HG03159 (cell line): ENCODE measurements at regions not wholly inside any gene's neighbourhood (a gene's known extent, or its start where the extent isn't known, plus 50 kb on each side); places are given as distances from the start of the nearest gene placed in this dataset.

Experiments
- ATAC-seq: cut with Tn5 transposase; IDR thresholded peaks from one replicate; pipeline ENCODE4 v1.9.1; 2021; ENCODE audit warnings: mild to moderate bottlenecking, moderate library complexity; ENCODE audit not compliant: unreplicated experiment

DNA sequence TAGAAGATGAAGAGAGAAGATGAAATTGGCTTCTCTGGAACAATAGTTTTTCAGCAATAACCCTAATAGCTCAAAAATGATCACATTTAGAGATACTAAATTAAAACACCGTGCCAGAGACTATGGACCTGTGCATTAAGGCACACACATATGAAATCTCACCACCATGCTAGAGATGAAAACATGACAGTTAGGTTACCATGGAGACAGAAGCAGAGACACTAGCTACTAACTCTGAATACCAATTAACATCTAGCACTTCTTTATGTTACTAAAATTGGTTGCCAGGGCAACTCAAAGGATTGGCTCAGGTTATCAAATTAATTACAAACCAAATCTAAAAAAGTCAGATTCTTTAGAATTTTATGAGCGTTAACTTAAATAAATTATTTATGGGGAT lies 337.7 kb downstream of the PLK2 start:
- ATAC-seq = no peak

GRCh38 chr5:58121391-58121790 lies 338.5 kb downstream of the PLK2 start:
- no peak for ATAC-seq

- ATAC-seq = no peak
Observed at GRCh38 chr5:58117542-58117941, 342.3 kb downstream of the PLK2 start.

DNA sequence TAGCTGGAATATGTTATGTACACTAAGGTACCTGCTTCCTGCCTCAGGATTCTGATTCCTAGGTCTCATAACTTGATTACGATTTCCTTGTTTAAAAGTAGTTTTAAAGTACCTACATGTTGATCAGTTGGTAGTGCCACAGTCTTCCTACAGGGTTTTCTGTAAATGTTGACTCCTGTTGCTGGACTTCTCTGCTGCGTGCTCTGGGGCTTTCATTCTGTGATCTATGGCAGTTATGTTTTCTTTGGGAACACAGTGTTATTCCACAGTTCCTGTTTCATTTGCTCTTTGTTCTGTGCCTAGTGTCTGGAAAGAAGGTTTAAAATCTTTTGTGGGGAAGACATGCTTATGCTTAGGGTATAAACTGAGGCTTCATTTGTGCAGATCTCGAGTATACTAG lies 343.5 kb downstream of the PLK2 start:
- no peak for ATAC-seq

DNA sequence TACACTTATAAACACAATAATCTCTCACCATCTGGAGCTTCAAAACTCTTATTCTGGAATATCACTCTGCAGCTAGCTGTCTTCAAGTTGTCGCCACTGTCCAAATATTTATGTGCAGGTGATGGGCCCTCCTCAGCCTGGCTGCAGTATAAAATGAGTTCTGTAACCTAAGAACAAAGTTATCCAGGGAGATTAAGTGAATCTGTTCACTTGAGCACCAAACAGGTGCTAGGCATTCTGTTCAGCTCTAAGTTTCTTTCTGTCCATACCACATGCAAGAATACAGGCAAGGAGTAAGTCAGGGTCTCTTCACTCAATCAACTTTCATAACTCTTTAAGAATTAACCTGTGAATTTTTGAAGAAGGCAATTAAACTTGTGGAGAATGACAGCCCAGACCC lies 344.1 kb downstream of the PLK2 start:
- no peak for ATAC-seq

GRCh38 chr5:58114324-58114723 lies 345.6 kb downstream of the PLK2 start:
- no peak for ATAC-seq

DNA sequence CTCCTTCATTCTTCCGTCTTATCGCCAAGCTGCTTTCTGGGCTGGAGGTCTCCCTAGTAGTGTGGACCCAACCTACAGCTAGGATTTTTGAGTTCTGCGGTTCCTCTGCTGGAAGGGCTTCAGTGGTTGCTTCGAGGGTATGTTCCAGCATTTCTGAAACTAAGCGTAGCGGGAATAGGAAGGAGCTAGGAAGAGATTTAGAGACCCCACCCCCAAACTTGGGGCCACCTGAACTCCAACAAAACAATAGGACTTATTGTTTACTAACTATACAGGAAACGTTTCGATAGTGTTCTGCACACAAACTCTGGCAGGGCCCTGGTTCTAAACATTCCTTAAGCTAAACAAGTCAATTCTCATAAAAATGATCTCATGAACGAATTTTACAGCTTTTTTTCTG lies 346.7 kb downstream of the PLK2 start:
- ATAC-seq = no peak

- ATAC-seq = no peak
Observed at GRCh38 chr5:58108511-58108910, 351.4 kb downstream of the PLK2 start.

DNA sequence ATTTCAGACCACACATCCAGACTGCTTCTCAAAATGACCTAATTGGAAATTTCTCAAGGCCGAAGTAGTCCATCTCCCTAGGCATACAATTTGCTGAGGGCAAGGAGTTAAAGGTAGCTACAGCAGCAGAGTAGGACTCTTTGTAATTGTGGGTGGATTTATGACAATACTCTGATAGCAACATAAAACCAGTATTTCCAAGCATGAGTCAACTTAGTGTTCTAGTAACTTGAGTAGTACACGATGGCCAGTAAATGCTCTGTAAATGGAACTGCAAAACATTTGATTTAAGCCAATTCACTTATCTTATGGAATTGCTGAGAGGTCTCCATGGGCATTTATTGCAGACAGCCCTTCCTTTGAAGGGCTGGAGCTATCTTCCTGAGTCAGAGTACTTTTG lies 352.2 kb downstream of the PLK2 start:
- no peak for ATAC-seq

- no peak for ATAC-seq
Observed at GRCh38 chr5:58106754-58107410, 353.0 kb downstream of the PLK2 start.

DNA sequence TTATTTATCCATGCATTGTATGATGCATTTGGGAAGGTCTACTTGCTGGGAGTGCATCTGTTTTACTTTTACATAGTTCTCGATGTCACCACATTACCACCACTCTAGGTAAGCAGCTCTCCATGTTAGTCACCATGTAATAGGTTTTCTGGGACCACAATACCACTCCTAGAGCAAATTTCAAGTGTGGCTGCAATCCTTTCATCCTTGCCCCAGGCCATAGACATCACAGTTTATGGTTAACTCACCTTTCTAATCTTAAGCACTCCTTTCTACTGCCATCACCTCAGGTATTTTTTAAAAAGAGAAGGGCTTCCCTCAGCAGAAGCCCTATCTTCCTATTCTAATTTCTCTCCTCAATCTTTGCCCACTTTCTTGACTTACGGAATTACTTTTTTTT lies 354.1 kb downstream of the PLK2 start:
- no peak for ATAC-seq

DNA sequence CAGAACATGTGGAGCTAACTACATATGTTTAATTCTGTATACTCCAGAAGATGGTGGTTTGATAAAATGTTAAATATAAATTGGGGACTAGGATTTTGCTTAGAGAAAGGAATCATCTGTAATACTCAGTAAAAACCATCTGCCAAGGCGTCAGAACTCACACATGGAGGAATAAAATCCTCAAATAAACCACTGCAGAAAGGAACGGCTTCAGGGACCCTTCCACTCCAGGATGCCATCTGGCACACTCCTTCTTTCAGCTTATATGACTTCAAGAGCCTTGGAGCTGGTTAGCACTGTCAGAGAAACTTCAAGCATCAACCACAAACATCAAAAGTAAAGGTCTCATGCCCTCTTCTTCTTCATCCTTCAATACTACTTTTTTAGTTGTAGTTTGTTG lies 360.6 kb downstream of the PLK2 start:
- no peak for ATAC-seq

DNA sequence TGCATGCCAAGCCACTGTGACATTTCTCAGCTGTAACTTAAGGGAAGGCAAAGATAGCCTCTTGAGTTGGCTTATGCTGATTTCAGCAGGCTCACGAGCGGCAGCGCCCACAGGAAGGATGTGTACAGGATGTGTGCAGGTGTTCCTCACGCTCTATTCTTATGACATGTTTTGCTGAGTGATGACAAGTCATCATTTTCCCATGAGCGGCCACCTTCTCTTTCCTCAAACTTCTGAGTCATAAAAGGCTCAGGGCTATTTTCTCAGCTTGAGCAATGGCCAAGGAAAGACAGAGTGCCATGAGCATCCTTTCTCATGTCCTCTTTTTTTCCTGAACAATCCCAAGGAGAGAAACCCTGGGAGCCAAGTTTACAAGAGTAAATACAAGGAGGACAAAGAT lies 365.9 kb downstream of the PLK2 start:
- ATAC-seq = no peak

DNA sequence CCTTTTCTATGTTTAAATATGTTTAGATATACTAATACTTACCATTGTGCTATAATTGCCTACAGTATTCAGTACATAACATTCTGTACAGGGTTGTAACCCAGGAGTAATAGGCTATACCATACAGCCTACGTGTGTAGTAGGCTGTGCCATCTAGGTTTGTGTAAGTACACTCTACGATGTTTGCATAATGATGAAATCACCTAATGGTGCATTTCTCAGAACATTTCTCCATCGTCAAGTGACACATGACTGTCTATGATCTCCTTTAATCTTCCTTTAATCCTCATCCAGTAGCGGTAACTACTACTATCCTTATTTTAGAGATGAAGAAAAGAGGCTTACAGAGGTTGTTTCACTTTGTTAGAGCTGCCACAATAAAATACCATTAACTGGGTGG lies 369.2 kb downstream of the PLK2 start:
- no peak for ATAC-seq

DNA sequence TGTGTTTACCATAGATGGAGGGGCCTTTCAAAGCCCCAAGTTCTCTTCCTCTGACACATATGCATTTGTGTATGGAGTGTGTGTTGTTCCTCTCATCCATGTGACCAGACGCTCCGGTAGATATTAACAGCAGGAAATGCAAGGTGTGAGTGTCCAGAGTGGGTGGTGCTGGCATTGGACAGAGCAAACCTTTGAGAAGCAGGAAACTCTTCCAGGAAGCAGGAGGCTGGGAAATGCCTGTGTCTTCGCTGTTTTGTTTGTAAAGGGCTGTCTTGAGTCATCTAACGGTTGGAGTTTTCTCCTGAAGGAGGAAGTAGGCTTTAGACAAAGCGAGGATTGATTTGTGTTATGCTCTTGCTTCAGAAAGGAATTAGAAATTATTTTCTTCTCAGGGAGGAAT lies 370.9 kb downstream of the PLK2 start:
- no peak for ATAC-seq

- ATAC-seq = no peak
Observed at GRCh38 chr5:58087905-58088304, 372.0 kb downstream of the PLK2 start.

- ATAC-seq = no peak
Observed at GRCh38 chr5:58087123-58087522, 372.8 kb downstream of the PLK2 start.

- no peak for ATAC-seq
Observed at GRCh38 chr5:58085800-58086199, 374.1 kb downstream of the PLK2 start.

- ATAC-seq = no peak
Observed at GRCh38 chr5:58081435-58081834, 378.5 kb downstream of the PLK2 start.

GRCh38 chr5:58080573-58080972 lies 379.3 kb downstream of the PLK2 start:
- ATAC-seq = no peak

DNA sequence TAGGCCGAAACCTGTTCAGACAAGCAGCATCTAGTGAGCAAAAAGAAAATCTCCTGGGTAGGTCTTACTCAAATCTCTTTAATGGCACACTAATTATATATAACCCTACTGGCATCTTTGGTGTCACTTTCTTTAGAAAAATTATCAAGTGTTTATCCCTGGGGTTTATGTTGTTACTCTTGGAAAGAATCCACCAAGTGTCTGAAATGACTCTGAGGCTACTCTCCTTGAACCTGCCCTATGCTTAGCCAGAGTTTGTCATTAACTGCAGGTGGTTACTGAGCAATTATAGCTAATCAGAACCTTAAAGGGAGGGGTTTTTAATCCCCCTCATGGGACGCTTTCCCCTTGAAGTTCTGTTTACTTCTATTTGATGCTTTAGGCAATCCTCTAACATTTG lies 381.9 kb downstream of the PLK2 start:
- ATAC-seq = no peak

DNA sequence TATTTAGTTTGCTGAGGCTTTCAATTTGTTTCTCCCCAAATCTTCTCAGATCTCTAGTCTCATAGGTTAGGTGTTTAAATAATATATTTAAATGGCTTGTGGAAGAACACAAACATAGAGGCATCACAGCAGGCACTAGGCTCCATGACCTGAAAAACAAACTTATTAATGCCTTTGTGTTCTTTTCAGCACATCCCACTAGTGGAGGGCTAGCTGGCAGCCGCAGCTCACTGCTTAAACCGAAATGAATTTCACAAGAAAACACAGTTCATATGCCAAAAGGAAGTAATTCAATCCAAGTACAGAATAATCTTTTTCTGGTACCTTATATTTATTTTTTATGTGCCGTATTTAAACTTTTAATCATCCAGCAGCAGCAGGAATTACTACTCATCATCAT lies 382.5 kb downstream of the PLK2 start:
- ATAC-seq = no peak

DNA sequence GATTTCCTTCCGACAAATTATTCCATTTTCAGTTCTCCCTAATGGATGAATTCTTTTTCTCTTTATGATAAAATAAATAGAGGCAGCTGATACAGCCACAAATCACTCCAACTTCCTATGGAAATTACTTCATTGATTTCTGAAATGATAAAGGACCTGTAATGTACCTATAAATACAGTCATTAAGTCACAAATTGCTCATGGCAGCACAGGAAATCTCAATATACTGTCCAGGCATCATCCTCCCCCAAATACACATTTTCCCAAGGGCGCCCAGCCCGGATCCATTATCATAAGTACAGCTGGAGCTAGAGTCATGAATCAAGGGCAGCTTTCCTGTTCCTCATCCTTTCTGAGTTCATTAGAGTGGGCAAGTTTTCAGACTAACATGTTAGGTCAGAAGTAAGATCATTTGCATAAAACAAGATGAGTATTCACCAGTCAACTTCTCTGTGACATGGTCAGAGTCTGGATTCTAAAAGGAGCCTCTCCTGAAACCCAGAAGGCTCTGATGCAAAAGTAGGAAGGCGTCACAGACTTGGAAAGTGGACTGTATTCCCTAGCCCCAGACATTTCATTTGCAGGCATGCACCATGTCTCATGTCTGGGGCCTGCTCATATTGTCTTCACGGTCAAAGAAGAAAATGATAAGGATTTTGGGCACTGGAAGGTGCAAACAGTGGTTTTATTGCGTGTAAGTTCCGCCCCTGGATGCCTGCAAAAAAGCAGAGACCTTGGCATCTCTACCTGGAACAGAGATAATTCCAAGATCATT lies 383.2 kb downstream of the PLK2 start:
- no peak for ATAC-seq
